Fibroblast of lung (primary cell): ENCODE measurements at regions not wholly inside any gene's neighbourhood (a gene's known extent, or its start where the extent isn't known, plus 50 kb on each side); places are given as distances from the start of the nearest gene placed in this dataset.

ENCODE experiments used
- EZH2 ChIP-seq: IDR thresholded peaks from 2 replicates; pipeline ENCODE4 v1.5.1; 2012; ENCODE audit warnings: low read length, control low read depth, mild to moderate bottlenecking; ENCODE audit errors: missing control alignments
- TF ChIP-seq, protein P1 (sequence below), 2 donors: IDR thresholded peaks in 1 of 2; conservative IDR thresholded peaks in 1 of 2; 1 replicate in 1 of 2; 2 replicates in 1 of 2; pipeline ENCODE4 v1.5.1; 2011 to 2012; ENCODE audit warnings: low read length in 2 of 2, control low read depth in 1 of 2, inconsistent platforms in 1 of 2, low read depth in 1 of 2, mild to moderate bottlenecking in 1 of 2

DNA sequence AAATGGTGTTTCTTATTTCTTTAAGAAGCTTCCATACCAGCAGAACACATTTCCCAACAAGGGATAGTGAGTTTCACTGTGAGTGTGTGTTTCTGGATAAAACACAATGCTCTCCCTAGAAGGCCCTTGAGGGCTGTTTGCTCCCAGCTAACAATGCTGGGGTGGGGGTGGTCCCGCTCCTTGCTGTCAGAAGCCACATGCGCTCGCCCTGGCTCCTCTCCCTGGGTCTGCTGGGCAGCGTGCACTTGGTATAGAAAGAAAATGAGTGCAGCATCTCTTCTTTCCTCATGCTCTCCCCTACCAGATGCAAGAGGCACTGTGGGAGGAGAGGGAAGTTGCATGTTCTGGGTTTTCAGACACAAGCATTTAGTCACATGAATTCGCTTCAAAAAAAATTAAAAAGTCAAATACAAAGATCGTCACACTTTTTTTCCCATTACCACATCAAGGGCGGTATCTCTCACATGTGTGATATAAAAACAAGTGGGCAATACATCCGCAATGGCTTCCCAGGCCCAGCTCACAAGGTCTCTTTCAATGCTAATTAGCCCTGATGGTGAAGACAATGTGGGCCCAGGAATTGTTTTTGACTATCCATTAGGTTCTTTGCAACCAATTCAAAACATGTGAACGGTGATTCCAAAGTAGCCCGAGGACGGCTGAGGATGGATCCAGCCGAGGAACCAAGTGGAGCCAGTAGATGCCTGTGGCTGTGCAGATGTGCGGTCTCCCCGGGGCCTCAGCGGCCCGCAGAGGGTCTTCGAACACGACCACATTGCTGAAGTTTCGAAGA, 603.6 kb downstream of the IRX1 start:
- TF ChIP-seq, protein P1, sequence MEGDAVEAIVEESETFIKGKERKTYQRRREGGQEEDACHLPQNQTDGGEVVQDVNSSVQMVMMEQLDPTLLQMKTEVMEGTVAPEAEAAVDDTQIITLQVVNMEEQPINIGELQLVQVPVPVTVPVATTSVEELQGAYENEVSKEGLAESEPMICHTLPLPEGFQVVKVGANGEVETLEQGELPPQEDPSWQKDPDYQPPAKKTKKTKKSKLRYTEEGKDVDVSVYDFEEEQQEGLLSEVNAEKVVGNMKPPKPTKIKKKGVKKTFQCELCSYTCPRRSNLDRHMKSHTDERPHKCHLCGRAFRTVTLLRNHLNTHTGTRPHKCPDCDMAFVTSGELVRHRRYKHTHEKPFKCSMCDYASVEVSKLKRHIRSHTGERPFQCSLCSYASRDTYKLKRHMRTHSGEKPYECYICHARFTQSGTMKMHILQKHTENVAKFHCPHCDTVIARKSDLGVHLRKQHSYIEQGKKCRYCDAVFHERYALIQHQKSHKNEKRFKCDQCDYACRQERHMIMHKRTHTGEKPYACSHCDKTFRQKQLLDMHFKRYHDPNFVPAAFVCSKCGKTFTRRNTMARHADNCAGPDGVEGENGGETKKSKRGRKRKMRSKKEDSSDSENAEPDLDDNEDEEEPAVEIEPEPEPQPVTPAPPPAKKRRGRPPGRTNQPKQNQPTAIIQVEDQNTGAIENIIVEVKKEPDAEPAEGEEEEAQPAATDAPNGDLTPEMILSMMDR (conservative IDR thresholded peaks at IDR 0.05 in 1 of 2, IDR thresholded peaks at IDR 0.05 in 1 of 2; ENCODE audit: low read depth in 1 of 2, low read length in 2 of 2): no peak
- no peak for TF ChIP-seq EZH2
